Erythroblast (primary cell): ENCODE measurements at regions not wholly inside any gene's neighbourhood (a gene's known extent, or its start where the extent isn't known, plus 50 kb on each side); places are given as distances from the start of the nearest gene placed in this dataset.

Source experiments
- GATA1 ChIP-seq: IDR thresholded peaks from 2 replicates; pipeline ENCODE4 v1.6.1; 2011; ENCODE audit warnings: low read depth, mild to moderate bottlenecking, control low read depth, low read length, moderate library complexity
- POLR2A ChIP-seq: IDR thresholded peaks from 2 replicates; pipeline ENCODE4 v1.6.1; 2011; ENCODE audit warnings: mild to moderate bottlenecking, low read length

GRCh38 chr10:4477664-4478063 lies 348.3 kb upstream of the AKR1E2 start:
- TF ChIP-seq POLR2A = no peak
- no peak for TF ChIP-seq GATA1
